Inferior parietal cortex (tissue), 1 donor: ENCODE measurements at regions not wholly inside any gene's neighbourhood (a gene's known extent, or its start where the extent isn't known, plus 50 kb on each side); places are given as distances from the start of the nearest gene placed in this dataset.
"Not testable (repeated sequence)": the region's sequence is repeated elsewhere in the genome, so short reads cannot be mapped to it uniquely, and the experiment has no call there.

Source experiments
- DNase-seq: peaks from one replicate; pipeline ENCODE4 v3.0.0-alpha.2; 2016; ENCODE audit errors: extremely low spot score

GRCh38 chr5:162209005-162209605, 141.5 kb downstream of the GABRG2 start:
- peak; percentile 66 for DNase-seq

DNA sequence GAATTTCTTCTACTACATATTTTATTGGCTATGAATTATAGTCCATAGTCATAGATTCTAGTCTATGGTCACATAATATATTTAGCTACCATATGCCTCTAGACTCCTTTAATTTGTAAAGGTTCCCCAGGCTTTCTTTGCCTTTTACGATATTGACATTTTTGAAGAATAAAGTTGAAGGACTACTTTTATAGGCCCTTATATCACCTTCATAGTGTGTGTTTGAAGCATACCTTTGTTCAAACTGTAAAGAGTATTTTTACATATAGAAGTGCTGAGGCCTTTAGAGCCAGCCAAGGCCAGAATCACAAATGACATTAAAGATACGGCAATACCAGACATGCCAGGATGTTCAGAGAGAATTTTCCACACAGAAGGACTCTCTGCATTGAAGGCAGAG, 147.0 kb downstream of the GABRG2 start:
- no peak for DNase-seq

DNA sequence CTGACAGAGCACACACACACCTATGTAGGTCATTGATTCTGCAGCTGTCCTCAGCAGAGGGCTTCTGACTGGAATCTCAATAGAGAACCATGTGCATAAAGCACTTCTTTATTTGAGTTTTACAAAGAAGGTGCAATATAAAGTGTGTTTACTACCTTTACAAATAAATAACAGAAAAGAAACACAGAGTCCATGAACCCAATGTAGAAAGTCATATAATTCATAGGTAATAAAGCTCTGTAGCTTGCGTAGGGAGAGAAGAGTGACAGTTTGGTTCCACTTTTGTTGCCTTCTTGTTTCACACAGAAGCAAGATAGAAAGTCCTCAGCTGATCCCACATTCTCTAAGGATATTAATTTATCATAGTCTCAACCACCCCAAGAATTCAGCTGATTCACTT, 149.5 kb downstream of the GABRG2 start:
- DNase-seq = no peak

GRCh38 chr5:162221910-162222309, 154.3 kb downstream of the GABRG2 start:
- DNase-seq = no peak

DNA sequence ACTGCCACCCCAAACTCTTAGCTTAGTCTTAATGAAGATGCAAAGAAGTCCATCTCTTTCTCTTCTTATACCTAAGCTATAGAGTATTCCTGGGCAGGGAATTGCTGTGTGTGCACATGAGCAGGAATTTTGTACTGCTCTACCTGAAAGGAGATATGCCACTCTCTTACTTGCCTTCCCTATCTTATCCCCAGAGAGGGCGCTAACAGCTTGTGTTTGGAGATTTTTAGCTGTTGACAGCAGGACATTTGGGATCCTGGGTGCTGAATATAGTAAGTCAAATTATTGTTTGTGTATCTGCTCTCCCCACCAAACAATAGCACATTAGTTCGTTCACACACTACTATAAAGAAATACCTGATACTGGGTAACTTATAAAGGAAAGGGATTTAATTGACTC, 159.5 kb downstream of the GABRG2 start:
- DNase-seq = no peak

DNA sequence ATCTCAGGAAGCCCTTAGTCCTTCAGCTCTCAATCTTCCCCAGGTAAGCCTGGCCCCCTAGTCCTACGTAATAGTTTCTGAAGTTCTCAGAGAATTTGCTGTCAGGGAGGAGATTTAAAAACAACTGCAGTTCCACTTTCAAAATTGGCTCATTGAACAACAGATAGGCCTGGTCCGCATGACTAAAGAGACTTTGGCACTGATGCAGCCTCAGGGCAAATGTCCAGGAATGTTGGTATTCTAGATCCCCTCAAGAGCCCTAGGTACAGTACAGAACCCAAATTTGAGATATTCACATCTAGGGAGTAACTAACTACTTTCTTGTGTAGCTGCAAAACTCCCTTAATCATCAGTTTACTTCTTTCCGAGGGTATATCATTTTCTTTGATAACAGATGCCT, 162.8 kb downstream of the GABRG2 start:
- DNase-seq = no peak

DNA sequence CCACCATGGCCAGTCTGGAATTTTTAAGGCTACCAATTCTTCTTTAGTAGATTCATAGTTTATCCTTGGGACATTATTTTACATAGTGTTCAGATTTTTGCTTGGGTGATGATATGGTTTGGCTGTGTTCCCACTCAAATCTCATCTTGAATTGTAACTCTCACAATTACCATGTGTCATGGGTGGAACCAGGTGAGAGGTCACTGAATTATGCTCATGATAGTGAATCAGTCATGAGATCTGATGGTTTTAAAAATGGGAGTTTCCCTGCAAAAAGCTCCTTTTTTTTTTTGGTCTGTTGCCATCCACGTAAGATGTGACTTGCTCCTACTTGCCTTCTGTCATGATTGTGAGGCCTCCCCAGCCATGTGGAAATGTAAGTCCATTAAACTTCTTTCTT, 163.9 kb downstream of the GABRG2 start:
- no peak for DNase-seq

- no peak for DNase-seq
Measured at GRCh38 chr5:162240734-162241133, 173.2 kb downstream of the GABRG2 start.

- DNase-seq = no peak
Measured at GRCh38 chr5:162242416-162242815, 174.8 kb downstream of the GABRG2 start.

GRCh38 chr5:162243651-162244050, 176.1 kb downstream of the GABRG2 start:
- no peak for DNase-seq

GRCh38 chr5:162248107-162248713, 180.6 kb downstream of the GABRG2 start:
- no peak for DNase-seq

- no peak for DNase-seq
Measured at GRCh38 chr5:162256711-162257110, 189.1 kb downstream of the GABRG2 start.

- DNase-seq = no peak
Measured at GRCh38 chr5:162268694-162269481, 201.3 kb downstream of the GABRG2 start.

DNA sequence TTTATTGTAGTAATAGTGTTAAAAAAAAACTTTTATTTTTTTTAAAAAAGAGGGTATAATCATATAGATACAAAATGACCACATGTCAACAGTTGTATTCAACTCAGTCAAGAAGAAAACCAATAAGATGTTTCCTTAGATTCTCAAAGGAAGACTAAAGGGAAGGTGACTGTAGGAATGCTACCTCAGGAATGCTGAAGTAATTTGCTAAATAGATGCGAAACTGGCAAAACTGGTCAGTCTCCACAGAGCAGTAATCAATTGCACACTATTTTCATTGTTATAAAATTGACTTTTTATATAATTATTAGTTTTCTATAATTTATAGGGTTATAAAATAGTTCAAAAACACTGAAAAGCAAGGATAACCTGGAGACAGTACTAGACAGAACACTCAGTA, 204.8 kb downstream of the GABRG2 start:
- DNase-seq = no peak

DNA sequence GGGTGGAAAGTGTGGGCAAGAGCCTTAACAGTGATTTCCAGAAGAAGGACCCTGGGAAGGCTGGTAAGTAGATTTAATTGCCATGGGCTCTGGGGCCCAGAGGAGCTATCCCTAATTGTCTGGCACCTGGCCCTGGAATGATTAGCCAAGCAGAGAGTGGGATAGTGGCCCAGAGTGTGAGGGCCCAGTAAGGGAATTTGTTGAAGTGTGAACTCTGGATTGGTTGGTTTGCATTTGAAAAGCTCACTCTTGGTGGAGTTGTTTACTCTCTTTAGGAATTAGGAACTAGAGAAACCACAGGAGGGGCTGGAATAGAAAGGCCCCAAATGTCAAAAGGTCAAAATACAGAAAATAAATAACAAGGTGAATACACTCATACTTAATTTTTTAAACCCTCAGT, 207.1 kb downstream of the GABRG2 start:
- DNase-seq = no peak

GRCh38 chr5:162275387-162275786, 207.8 kb downstream of the GABRG2 start:
- DNase-seq = not testable (repeated sequence)

DNA sequence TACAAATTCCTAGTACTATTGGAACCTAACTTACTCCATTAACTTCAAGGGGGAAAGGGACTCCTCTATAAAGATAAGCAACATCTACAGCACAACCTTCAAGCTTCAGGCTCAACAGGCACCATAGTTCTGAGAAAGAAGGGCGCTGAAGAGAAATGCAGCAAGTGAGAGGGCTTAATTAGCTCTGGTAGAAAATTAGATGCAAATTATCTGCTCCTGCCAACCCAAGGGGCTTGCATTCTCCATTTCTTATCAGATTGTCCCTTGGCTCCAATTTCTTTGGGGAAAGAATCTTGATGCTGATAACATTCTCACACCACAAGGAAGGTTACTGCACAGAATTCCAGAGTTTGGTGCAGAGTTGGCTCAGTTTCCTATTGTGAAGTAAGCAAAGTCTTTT, 214.6 kb downstream of the GABRG2 start:
- DNase-seq = no peak

DNA sequence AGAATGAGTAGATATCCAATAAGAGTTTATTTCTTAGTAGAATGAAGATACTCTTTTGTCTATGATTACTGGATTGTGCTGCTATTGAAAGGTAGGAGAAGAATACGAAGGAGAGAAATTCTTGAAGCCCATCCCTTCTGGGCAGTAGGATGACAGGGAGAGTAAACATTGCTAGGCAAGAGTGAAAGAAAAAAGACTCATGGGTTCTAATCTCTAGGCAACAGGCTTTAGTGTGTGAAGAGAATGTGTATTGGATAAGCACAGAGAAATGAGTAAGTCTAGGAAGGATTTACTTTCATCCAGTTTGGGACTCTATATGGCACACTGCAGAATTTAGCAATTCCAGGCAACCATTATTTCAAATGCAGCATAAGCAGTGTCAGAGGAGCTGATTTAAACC, 216.0 kb downstream of the GABRG2 start:
- DNase-seq = no peak

- DNase-seq = no peak
Measured at GRCh38 chr5:162288647-162289296, 221.2 kb downstream of the GABRG2 start.

GRCh38 chr5:162289489-162289888, 221.9 kb downstream of the GABRG2 start:
- no peak for DNase-seq

- DNase-seq = no peak
Measured at GRCh38 chr5:162299793-162300192, 232.2 kb downstream of the GABRG2 start.

DNA sequence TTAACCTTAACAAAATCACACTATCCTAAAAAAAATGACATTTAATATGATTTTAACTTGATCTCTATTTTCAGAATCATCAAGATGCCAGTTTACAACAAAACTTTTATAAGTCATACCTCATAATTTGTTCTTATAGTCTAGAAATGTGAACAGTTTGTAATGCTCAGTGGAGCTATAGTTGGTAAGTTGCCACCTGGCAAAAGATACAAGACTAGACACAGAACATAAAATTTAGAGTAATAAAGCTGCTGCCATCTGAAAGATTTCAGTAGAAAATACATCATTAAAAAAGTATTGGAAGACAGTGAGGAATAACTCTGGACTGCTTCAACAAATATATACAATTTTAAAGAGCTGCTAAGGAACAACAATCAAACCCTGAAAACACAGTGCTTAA, 233.8 kb downstream of the GABRG2 start:
- DNase-seq = no peak

GRCh38 chr5:162323466-162323865, 255.9 kb downstream of the GABRG2 start:
- DNase-seq = no peak
